ENCODE measurements at regions not wholly inside any gene's neighbourhood (a gene's known extent, or its start where the extent isn't known, plus 50 kb on each side); places are given as distances from the start of the nearest gene placed in this dataset.

- TF ChIP-seq CTCF (IDR thresholded peaks at IDR 0.05) (no peak), SIN3A (IDR thresholded peaks at IDR 0.05; ENCODE audit: borderline replicate concordance, low read depth, low read length) (no peak), YY1 (IDR thresholded peaks at IDR 0.05; ENCODE audit: low read depth) (no peak), POLR2AphosphoS5 (IDR thresholded peaks at IDR 0.05; ENCODE audit: low read depth, low read length) (no peak), SMC3 (IDR thresholded peaks at IDR 0.05; ENCODE audit: low read depth, low read length) (no peak), EZH2phosphoT487 (IDR thresholded peaks at IDR 0.05; ENCODE audit: borderline replicate concordance, low read depth) (no peak), IRF3 (IDR thresholded peaks at IDR 0.05; ENCODE audit: low read depth, low read length) (no peak), RAD21 (IDR thresholded peaks at IDR 0.05; ENCODE audit: low read length) (no peak), GABPA (IDR thresholded peaks at IDR 0.05; ENCODE audit: low read depth) (no peak), FOSL2 (IDR thresholded peaks at IDR 0.05; ENCODE audit: borderline replicate concordance, low read depth) (no peak), FOXM1 (IDR thresholded peaks at IDR 0.05; ENCODE audit: low read depth) (no peak), EP300 (IDR thresholded peaks at IDR 0.05; ENCODE audit: borderline replicate concordance in 1 of 2, low read depth in 1 of 2, low read length in 1 of 2) (no peak)
- TF ChIP-seq, protein P1, sequence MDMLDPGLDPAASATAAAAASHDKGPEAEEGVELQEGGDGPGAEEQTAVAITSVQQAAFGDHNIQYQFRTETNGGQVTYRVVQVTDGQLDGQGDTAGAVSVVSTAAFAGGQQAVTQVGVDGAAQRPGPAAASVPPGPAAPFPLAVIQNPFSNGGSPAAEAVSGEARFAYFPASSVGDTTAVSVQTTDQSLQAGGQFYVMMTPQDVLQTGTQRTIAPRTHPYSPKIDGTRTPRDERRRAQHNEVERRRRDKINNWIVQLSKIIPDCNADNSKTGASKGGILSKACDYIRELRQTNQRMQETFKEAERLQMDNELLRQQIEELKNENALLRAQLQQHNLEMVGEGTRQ (IDR thresholded peaks at IDR 0.05; ENCODE audit: borderline replicate concordance, low read depth, low read length), result no peak
These were observed 741.7 kb downstream of the PLCL1 start for GRCh38 chr2:198546122-198546521.
